HG02981 (cell line): ENCODE measurements at regions not wholly inside any gene's neighbourhood (a gene's known extent, or its start where the extent isn't known, plus 50 kb on each side); places are given as distances from the start of the nearest gene placed in this dataset.
"Not testable (repeated sequence)": the region's sequence is repeated elsewhere in the genome, so short reads cannot be mapped to it uniquely, and the experiment has no call there.

ENCODE experiments used
- ATAC-seq: cut with Tn5 transposase; IDR thresholded peaks from one replicate; pipeline ENCODE4 v1.9.1; 2021; ENCODE audit warnings: mild to moderate bottlenecking, moderate library complexity; ENCODE audit not compliant: unreplicated experiment

DNA sequence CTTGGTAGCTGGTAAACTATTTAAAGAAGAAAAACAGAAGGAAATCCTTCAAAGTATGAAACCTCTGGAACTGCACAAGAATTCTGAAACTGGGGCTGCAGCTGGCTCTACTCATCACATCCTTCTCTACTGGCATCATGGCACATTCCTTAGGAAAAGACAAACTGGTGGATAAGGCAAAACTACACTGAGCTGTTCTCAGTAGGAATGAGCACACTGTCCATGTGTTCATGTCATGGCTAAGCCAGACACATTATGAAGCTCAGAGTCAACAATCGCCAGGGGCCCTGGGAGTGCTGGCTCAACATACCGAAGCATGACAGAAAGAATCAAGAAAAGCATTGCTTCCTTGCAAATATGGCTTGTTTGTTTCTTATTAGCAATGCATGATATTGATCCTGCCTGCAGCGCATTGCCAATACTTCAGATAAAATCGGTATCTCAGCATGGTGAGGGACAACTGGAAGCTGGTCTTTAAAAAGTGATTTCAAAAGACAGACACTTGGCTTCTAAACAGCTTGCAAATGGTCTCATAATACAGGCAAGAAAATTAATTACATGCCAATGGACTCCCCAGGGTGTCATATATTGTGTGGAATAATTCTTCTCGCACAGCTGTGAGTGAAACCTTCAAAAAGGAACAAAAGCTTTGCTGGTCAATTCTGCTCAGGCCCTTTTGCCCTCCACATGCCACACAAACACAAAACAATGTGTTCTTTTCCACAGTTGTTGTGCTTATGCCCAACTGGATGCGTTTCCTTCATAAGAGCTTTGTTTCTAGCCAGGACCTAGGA is 300.2 kb upstream of the VCX start:
- ATAC-seq, result no peak

DNA sequence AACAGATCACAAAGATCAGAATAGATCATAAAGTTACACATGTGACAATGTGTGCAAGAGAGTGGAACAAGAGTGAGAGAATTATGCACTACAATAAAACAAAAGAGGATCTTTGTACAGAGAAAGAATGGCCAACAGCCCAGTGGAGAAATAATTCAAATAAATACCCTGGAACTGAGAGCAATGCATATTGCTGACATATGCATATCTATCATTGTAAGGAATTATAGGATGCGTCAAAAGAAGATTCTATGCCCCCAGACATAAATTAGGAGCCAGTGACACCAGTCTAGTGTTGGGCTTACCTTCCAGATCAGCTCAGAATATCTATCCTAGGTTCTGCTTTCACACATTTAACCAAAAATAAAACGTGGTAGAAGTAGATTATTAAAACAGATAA is 320.1 kb upstream of the VCX start:
- no peak for ATAC-seq

DNA sequence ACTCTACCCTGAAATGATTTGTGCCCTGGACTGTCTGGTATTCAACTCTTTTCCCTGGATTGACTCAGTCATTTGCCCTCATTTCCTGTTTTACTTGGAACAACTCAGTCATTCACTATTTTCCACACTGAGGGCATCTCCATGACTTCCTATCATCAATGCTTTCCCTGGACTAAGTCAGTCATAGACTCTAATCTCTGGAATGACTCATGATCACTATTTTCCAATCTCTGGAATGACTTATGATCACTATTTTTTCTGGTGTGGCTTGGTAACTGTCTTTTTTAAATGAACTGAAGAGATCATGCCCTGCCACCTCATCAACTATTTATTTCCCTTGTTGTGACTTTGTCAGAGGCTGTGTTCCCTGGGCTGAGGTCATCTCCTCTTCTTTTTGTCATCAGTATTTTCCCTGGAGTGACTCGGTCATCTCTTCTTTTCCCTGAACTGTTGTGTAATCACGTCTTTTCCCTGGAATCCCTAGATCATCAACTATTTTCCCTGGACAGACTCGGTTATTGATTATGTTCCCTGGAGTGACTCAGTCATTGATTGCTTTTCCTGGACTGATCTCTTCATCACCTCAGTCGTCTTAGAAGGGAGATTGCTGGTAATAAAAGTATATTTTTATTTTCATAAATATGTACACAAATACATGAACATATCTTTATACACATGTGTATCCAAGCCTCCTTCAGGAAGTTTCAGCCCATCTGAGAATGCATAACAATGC is 327.1 kb upstream of the VCX start:
- ATAC-seq, result no peak

GRCh38 chrX:7514871-7515599 is 327.9 kb upstream of the VCX start:
- no peak for ATAC-seq

DNA sequence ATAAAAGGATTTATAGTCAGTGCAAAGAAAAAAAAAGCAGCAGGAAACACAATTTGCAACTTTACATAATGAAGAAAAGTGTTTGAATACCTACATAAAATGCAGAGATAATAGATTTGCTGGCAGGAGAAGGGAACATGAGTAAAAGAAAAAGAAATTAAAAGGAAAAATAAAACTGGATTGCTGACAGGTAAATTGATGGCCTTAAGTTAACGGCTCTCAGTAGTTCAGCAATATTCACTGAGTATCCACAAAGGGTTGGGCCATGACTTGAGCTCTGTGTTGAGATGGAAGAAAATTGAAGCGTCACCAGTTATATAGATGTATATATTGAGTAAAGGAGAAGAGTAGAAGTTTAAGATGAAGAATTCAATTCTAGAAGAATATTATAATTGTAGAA is 330.1 kb upstream of the VCX start:
- no peak for ATAC-seq

GRCh38 chrX:7503251-7503650 is 339.7 kb upstream of the VCX start:
- no peak for ATAC-seq

DNA sequence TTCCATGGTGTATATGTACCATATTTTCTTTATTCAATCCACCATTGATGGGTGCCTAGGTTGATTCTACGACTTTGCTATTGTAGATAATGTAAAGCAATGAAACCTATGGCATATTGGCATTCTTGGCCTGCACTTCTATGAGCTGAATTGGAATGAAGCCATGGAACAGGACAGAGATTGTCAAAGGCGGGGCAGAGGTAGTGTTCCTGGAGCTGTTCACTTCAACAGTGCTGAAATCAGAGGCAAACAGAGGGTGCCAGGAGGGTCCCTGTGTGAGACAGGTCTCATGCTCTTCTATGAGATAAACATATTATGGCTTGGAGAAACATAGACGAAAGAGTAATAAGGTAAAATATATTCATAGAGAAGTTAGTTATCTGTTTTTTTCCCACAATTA is 342.6 kb upstream of the VCX start:
- ATAC-seq, result no peak

DNA sequence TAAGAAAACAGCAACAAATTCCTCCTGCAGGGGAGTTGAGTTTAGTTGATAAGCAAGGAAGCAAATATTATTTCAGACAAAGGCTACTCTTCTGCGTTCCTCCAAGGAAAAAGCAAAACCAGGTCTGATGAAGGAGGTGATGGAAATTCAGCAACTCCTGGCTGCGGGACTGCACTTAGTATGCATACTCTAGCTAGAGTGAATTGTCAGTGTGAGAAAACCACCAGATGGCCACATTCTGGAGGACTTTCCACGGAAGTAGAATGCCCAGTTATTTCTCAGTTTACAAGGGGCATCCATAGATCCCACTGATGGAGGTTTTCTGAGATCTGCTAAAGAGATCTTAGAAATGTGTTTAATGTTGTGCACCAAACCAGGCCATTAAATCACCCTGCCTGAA is 338.6 kb upstream of the PUDP start:
- no peak for ATAC-seq

GRCh38 chrX:7485061-7485460 is 337.1 kb upstream of the PUDP start:
- no peak for ATAC-seq

DNA sequence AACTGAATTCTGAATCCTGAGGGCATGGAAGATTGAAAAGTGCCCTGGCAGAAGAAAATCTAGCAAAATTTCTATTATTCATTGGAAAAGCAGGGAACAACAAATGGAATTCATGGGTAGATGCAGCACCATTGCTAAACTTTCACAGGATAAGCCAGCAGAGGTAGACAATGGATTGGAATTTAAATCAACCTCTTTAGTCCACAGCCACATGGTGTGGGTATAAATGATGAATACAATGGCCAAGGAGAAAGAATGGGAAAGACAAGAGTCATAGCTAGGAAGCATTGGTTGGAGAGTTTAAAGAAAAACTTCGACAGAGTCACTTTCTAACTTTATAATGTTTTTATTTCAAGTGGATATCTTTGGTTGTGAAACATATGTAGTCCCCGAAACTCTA is 332.8 kb upstream of the PUDP start:
- ATAC-seq, result no peak

DNA sequence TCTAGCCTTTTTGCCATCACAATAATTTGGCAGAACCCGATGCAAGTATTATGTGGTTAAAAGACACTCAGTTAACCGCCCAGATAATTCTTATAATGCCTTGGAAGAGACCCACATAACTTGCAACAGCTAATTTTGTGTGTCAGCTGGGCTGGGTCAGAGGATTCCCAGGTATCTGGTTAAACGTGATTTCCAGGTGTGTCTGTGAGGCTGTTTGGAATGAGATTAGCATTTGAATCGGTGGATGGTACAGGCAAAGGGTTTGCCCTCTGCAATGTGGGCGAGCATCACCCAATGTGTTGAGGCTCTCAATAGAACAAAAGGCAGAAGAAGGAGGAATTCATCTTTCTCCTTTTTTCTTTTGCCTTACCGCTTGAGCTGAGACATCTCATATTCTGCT is 314.2 kb upstream of the PUDP start:
- ATAC-seq, result no peak

DNA sequence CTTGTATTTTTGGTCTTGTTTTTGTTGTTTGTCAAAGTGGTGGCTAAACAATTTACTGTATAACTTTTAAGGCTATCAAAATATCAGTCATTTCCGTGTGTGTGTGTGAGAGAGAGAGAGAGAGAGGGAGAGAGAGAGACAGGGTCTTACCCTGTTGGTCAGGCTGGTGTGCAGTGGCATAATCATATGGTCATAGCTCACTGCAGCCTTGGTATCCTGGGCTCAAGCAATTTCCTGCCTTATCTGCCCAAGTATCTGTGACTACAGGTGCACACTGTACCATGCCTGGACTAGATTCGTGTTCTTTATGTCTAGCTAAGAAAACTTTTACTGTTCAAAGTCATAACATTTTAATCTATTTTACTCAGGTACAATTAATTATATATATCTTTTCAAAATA is 313.1 kb upstream of the PUDP start:
- ATAC-seq, result not testable (repeated sequence)

- no peak for ATAC-seq
These were observed 300.0 kb upstream of the PUDP start for GRCh38 chrX:7447801-7448499.

GRCh38 chrX:7446815-7447214 is 298.9 kb upstream of the PUDP start:
- ATAC-seq, result no peak

GRCh38 chrX:7444967-7445366 is 297.0 kb upstream of the PUDP start:
- ATAC-seq, result peak; percentile 91

GRCh38 chrX:7441586-7441985 is 293.6 kb upstream of the PUDP start:
- no peak for ATAC-seq

- ATAC-seq, result no peak
These were observed 287.9 kb upstream of the PUDP start for GRCh38 chrX:7435822-7436221.

- ATAC-seq, result no peak
These were observed 284.9 kb upstream of the PUDP start for GRCh38 chrX:7432901-7433300.

DNA sequence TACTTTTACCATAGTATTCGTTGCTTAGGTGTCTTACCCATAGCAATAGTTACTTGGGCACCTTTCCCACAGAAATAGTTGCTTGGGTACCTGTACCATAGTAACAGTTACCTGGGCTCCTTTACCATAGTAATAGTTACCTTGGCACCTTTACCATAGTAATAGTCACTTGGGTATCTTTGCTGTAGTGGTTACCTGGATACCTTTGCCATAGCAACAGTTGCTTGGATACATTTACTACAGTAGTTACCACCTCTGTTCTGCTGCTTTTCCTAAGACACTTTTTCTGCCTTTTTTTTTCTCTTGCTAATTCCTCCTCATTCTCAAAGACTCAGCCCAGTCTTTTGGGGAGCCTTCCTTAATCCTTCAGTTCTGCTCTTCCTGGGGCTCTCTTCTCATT is 272.8 kb upstream of the PUDP start:
- ATAC-seq, result no peak

DNA sequence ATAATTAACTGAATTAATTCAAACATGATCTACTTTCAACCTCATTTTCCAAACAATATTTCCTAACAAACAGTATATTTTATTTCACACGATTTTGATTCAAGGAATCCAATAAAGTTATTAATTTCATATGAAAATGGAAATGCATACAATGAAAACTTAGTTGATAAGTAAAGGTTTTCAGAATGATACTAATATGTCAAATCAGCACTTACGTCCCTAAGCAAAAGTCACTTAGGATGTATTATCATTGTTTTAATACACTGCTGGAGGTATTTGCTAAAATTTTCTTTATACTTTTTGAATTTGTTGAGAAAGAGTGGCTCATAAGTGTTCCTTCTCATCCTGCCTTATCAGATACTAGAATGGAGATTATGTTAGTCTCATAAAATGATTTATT is 266.8 kb upstream of the PUDP start:
- ATAC-seq, result no peak

GRCh38 chrX:7412840-7413239 is 264.9 kb upstream of the PUDP start:
- ATAC-seq, result no peak
